ENCODE measurements at regions not wholly inside any gene's neighbourhood (a gene's known extent, or its start where the extent isn't known, plus 50 kb on each side); places are given as distances from the start of the nearest gene placed in this dataset.
A peak's percentile ranks its signal among the peaks of the same experiment; 100 is the strongest.
"Not testable (repeated sequence)": the region's sequence is repeated elsewhere in the genome, so short reads cannot be mapped to it uniquely, and the experiment has no call there.

GRCh38 chr9:134570711-134571325 lies 70.8 kb upstream of the COL5A1 start:
- Histone ChIP-seq H3K36me3 (replicated peaks in 1 of 2) (no peaks in the 10 kb centered on the region), H3K9me3 (replicated peaks in 1 of 3) (no peaks in the 10 kb centered on the region), H3K27me3 (no peaks in the 10 kb centered on the region), H3K4me1 (replicated peaks in 1 of 2) (no peaks in the 10 kb centered on the region), H3K4me3 (no peak overlapping the region), H3K27ac (no peak overlapping the region)
- DNase-seq, result peak in 3 of 7 donors; percentile 4 to 23 (median 5)
- no peak for TF ChIP-seq CTCF (IDR thresholded peaks at IDR 0.05)
- TF ChIP-seq POLR2A (IDR thresholded peaks at IDR 0.05), result no peak
- intact Hi-C loops (cut with DNase I), result no loop called here
- 71 to 79% (median 77%) methylated on average over 15 to 18 of the region's 18 CpGs for WGBS, 4 donors

- no peak overlapping the region for H3K27ac ChIP-seq
- DNase-seq, result peak in 4 of 7 donors; percentile 5 to 13 (median 6)
- 69 to 77% (median 73%) methylated on average over 12 of the region's 12 CpGs for WGBS, 4 donors
- no peaks in the 10 kb centered on the region for H3K4me1 ChIP-seq (replicated peaks in 1 of 2)
- no peaks in the 10 kb centered on the region for H3K36me3 ChIP-seq (replicated peaks in 1 of 2)
- H3K9me3 ChIP-seq (replicated peaks in 1 of 3), result no peaks in the 10 kb centered on the region
- intact Hi-C loops (cut with DNase I), result no loop called here
- no peak for TF ChIP-seq POLR2A (IDR thresholded peaks at IDR 0.05)
- no peak for TF ChIP-seq CTCF (IDR thresholded peaks at IDR 0.05)
- H3K27me3 ChIP-seq, result no peaks in the 10 kb centered on the region
- no peak overlapping the region for H3K4me3 ChIP-seq
Measured at GRCh38 chr9:134571326-134571931, 70.2 kb upstream of the COL5A1 start.

GRCh38 chr9:134571946-134572917 lies 69.4 kb upstream of the COL5A1 start:
- WGBS, 4 donors, result 84 to 95% (median 89%) methylated on average over 2 to 18 of the region's 18 CpGs
- peak in 5 of 7 donors; percentile 6 to 18 (median 14) for DNase-seq
- H3K4me3 ChIP-seq, result no peak overlapping the region
- H3K27me3 ChIP-seq, result no peaks in the 10 kb centered on the region
- no peak overlapping the region for H3K27ac ChIP-seq
- H3K4me1 ChIP-seq (replicated peaks in 1 of 2), result no peaks in the 10 kb centered on the region
- H3K9me3 ChIP-seq (replicated peaks in 1 of 3), result no peaks in the 10 kb centered on the region
- intact Hi-C loops (cut with DNase I), result no loop called here
- no peaks in the 10 kb centered on the region for H3K36me3 ChIP-seq (replicated peaks in 1 of 2)
- TF ChIP-seq POLR2A (IDR thresholded peaks at IDR 0.05) (no peak), CTCF (IDR thresholded peaks at IDR 0.05) (no peak)

GRCh38 chr9:134574686-134575085 lies 66.9 kb upstream of the COL5A1 start:
- H3K4me1 ChIP-seq (replicated peaks in 1 of 2); H3K36me3 ChIP-seq (replicated peaks in 1 of 2); H3K27me3 ChIP-seq; H3K27ac ChIP-seq; H3K4me3 ChIP-seq; H3K9me3 ChIP-seq (replicated peaks in 1 of 3); intact Hi-C loops (cut with DNase I); DNase-seq: not testable (repeated sequence)
- 53 to 67% (median 63%) methylated on average over 1 to 6 of the region's 6 CpGs for WGBS, 4 donors
